B cell (primary cell): ENCODE measurements at regions not wholly inside any gene's neighbourhood (a gene's known extent, or its start where the extent isn't known, plus 50 kb on each side); places are given as distances from the start of the nearest gene placed in this dataset.

ENCODE experiments used
- EZH2 ChIP-seq: IDR thresholded peaks from 2 replicates; pipeline ENCODE4 v1.6.1; 2012; ENCODE audit warnings: borderline replicate concordance, low read depth, mild to moderate bottlenecking, moderate library complexity, low read length; ENCODE audit not compliant: insufficient read depth, poor library complexity, severe bottlenecking
- TF ChIP-seq, protein P1 (sequence below): fragments of 200-600 bp; IDR thresholded peaks from one replicate; pipeline ENCODE4 v1.8.0; 2022; ENCODE audit warnings: antibody characterized with exemption, mild to moderate bottlenecking

DNA sequence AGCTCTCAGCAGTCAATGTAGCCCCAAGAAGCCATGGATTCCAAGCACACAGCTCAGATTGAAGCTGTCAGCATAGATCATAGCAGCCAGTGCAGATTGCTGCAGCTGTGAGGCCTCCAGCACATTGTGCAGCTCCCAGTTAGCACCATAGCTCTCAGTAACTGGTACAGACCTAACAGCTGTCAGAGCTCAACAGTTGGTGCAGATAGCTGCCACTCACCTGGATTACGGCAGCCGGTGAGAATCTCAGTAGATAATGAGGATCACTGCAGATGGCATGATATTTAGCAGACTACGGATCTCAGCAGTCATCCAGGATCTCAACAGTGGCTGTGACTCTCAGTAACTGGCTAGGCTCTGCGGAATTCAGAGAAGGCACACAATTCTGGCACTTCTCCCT is 500.4 kb downstream of the TUSC1 start:
- TF ChIP-seq, protein P1, sequence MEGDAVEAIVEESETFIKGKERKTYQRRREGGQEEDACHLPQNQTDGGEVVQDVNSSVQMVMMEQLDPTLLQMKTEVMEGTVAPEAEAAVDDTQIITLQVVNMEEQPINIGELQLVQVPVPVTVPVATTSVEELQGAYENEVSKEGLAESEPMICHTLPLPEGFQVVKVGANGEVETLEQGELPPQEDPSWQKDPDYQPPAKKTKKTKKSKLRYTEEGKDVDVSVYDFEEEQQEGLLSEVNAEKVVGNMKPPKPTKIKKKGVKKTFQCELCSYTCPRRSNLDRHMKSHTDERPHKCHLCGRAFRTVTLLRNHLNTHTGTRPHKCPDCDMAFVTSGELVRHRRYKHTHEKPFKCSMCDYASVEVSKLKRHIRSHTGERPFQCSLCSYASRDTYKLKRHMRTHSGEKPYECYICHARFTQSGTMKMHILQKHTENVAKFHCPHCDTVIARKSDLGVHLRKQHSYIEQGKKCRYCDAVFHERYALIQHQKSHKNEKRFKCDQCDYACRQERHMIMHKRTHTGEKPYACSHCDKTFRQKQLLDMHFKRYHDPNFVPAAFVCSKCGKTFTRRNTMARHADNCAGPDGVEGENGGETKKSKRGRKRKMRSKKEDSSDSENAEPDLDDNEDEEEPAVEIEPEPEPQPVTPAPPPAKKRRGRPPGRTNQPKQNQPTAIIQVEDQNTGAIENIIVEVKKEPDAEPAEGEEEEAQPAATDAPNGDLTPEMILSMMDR = no peak
- no peak for TF ChIP-seq EZH2
